ENCODE measurements at regions not wholly inside any gene's neighbourhood (a gene's known extent, or its start where the extent isn't known, plus 50 kb on each side); places are given as distances from the start of the nearest gene placed in this dataset.

GRCh38 chr6:45738057-45738455 lies 277.6 kb downstream of the CLIC5 start:
- TF ChIP-seq CTCF (IDR thresholded peaks at IDR 0.05; ENCODE audit: low read length) = no peak
- TF ChIP-seq EZH2 (IDR thresholded peaks at IDR 0.05; ENCODE audit: borderline replicate concordance, low read length) = no peak
